Lung (tissue), 11 donors: ENCODE measurements at regions not wholly inside any gene's neighbourhood (a gene's known extent, or its start where the extent isn't known, plus 50 kb on each side); places are given as distances from the start of the nearest gene placed in this dataset.
A peak's percentile ranks its signal among the peaks of the same experiment; 100 is the strongest.

Experiments used
- ATAC-seq: fragments of 200-7000 bp; cut with Tn5 transposase; one replicate; pipeline ENCODE4 v1.9.1; 2020; ENCODE audit warnings: moderate number of reproducible peaks; ENCODE audit not compliant: insufficient read depth, low FRiP score
- DNase-seq, 3 donors: peaks; one replicate each; pipeline ENCODE4 v3.0.0-alpha.2; 2013 to 2017
- H3K27ac ChIP-seq, 2 donors: one replicate each; pipeline ENCODE4 v1.5.1; 2013; ENCODE audit warnings: mild to moderate bottlenecking in 2 of 2, moderate library complexity in 2 of 2, control low read depth in 1 of 2, inconsistent platforms in 1 of 2, low read depth in 1 of 2, low read length in 1 of 2
- H3K27me3 ChIP-seq, 3 donors: one replicate each; pipeline ENCODE4 v1.5.1; 2013; ENCODE audit warnings: low read length in 2 of 3; ENCODE audit not compliant: control insufficient read depth in 3 of 3, insufficient read depth in 3 of 3
- H3K36me3 ChIP-seq, 4 donors: one replicate each; pipeline ENCODE4 v1.5.1; 2013; ENCODE audit warnings: low read length in 4 of 4, mild to moderate bottlenecking in 1 of 4, moderate library complexity in 1 of 4; ENCODE audit not compliant: control insufficient read depth in 4 of 4, insufficient read depth in 4 of 4
- H3K4me1 ChIP-seq, 5 donors: one replicate each; pipeline ENCODE4 v1.5.1; 2013; ENCODE audit warnings: low read length in 5 of 5, mild to moderate bottlenecking in 2 of 5, moderate library complexity in 1 of 5; ENCODE audit not compliant: control insufficient read depth in 5 of 5, insufficient read depth in 5 of 5
- H3K4me3 ChIP-seq: one replicate; pipeline ENCODE4 v1.5.1; 2013; ENCODE audit warnings: mild to moderate bottlenecking, control low read depth, moderate library complexity
- H3K9ac ChIP-seq, 2 donors: one replicate each; pipeline ENCODE4 v1.5.1; 2013; ENCODE audit warnings: low read length in 2 of 2, control low read depth in 1 of 2; ENCODE audit not compliant: insufficient read depth in 1 of 2
- H3K9me3 ChIP-seq, 4 donors: one replicate each; pipeline ENCODE4 v1.5.1; 2013; ENCODE audit warnings: low read length in 3 of 4, mild to moderate bottlenecking in 1 of 4, moderate library complexity in 1 of 4; ENCODE audit not compliant: control insufficient read depth in 4 of 4, insufficient read depth in 3 of 4
- WGBS, 2 donors: extraction: QIAGEN DNeasy Blood & Tissue Kit; methylation state at CpG; one replicate each; pipeline ENCODE4 v1.1.7; 2013; 5-methylcytosine and 5-hydroxymethylcytosine counted together
- TF ChIP-seq, protein P1 (sequence below): IDR thresholded peaks from 2 replicates; pipeline ENCODE4 v1.5.1; 2012; ENCODE audit warnings: mild to moderate bottlenecking; ENCODE audit errors: control extremely low read depth, extremely low read depth
- donor health status: control.
- donor health status: control.
- donor health status: Bipolar disorder and iron deficiency.
- donor health status: healthy.
- donor health status: DM: yes; HTN: yes; CAD: no.

DNA sequence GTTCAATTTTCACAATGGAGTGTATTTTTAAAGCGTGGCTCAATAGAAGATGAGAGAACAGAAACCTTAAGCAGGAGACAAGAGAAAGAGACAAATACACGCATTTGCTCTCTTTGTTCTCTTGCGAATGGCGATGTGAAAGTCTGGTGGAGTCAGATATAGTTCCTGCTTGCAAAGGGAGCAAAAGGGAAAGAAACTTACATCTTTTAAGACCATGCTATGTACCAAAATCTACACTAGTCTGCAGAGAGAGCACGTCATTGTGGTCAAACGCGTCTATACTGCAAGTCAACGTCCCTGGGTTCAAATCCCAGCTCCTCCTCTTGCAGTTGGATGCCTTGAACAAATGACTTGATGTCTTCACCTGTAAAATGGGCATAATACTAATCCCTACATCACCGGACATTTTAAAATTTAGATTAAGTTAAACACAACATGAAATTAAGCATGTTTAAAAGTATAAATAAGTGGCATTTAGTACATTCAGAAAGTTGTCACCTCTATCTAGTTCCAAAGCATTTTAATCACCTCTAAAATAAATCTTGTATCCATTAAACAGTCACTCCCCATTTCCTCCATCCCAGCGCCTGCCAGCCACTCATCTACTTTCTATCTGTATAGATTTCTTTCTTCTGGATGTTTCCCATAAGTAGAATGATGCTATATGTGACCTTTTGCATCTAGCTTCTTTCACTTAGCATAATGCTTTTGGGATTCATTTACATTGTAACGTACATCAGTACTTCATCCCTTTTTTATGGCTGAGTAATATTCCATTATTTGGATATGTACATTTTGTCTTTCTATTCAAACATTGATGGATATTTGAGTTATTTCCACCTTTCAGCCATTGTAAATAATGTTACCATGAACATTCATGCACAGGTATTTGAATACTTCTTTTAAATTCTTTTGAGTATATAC lies 406.9 kb downstream of the TMEM114 start:
- Histone ChIP-seq H3K4me3 (no peak overlapping the region), H3K9me3 (no peaks in the 10 kb centered on the region), H3K27me3 (no peaks in the 10 kb centered on the region), H3K4me1 (no peaks in the 10 kb centered on the region), H3K9ac (no peak overlapping the region), H3K36me3 (no peaks in the 10 kb centered on the region), H3K27ac (no peak overlapping the region)
- WGBS, 2 donors, result 66 to 67% methylated on average over 11 of the region's 11 CpGs
- ATAC-seq (no peak), DNase-seq (no peak)
- TF ChIP-seq, protein P1, sequence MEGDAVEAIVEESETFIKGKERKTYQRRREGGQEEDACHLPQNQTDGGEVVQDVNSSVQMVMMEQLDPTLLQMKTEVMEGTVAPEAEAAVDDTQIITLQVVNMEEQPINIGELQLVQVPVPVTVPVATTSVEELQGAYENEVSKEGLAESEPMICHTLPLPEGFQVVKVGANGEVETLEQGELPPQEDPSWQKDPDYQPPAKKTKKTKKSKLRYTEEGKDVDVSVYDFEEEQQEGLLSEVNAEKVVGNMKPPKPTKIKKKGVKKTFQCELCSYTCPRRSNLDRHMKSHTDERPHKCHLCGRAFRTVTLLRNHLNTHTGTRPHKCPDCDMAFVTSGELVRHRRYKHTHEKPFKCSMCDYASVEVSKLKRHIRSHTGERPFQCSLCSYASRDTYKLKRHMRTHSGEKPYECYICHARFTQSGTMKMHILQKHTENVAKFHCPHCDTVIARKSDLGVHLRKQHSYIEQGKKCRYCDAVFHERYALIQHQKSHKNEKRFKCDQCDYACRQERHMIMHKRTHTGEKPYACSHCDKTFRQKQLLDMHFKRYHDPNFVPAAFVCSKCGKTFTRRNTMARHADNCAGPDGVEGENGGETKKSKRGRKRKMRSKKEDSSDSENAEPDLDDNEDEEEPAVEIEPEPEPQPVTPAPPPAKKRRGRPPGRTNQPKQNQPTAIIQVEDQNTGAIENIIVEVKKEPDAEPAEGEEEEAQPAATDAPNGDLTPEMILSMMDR, result no peak

DNA sequence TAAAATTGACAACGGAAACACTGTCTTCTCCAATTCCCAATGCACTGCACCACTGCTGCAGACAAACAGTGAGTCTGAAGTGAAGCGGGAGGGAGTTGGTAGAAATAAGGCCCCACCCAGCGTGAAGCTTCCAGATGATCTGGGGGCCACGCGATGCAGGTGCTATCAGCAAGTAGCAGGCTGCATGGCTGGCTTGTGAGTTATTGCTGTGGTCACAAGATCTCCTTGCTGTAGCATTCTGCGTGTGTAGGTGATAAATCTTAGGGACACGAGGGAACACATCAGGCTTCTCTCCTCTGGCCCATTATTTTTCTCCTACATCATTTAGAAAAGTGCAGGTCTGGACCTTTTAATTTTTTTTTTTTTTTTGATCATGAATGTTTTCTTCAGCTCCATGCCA lies 407.6 kb downstream of the TMEM114 start:
- TF ChIP-seq, protein P1, result no peak
- Histone ChIP-seq H3K27ac (no peak overlapping the region), H3K4me3 (no peak overlapping the region), H3K9me3 (no peaks in the 10 kb centered on the region), H3K9ac (no peak overlapping the region), H3K4me1 (no peaks in the 10 kb centered on the region), H3K36me3 (no peaks in the 10 kb centered on the region), H3K27me3 (peaks cover 0 to 3% (median 0%) of the 10 kb centered on the region in 3 donors)
- no peak for ATAC-seq
- 29 to 51% methylated on average over 7 of the region's 7 CpGs for WGBS, 2 donors
- no peak for DNase-seq

DNA sequence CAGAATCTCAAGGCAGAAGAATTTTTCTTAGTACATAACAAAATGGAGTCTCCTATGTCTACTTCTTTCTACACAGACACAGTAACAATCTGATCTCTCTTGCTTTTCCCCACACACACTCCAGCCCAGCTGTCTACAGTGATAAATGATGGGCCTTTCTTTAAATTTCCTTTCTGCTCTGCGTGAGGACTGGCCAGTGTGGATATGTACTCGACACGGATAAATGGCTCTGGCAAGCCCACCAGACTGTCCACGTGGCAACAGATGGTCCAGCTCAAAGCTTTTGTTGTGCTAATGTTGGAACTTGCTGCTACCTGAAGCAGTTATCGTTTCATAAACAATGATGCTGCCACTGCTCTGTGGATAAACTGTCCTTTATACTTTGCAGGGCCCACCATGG lies 410.7 kb downstream of the TMEM114 start:
- no peaks in the 10 kb centered on the region for H3K36me3 ChIP-seq
- no peaks in the 10 kb centered on the region for H3K9me3 ChIP-seq
- WGBS, 2 donors, result 26 to 31% methylated on average over 5 of the region's 5 CpGs
- DNase-seq (peak in 2 of 3 donors; percentile 7 to 25), ATAC-seq (no peak)
- no peaks in the 10 kb centered on the region for H3K4me1 ChIP-seq
- H3K27ac ChIP-seq, result no peak overlapping the region
- TF ChIP-seq, protein P1, result no peak
- peaks cover 0 to 16% (median 0%) of the 10 kb centered on the region in 3 donors for H3K27me3 ChIP-seq
- no peak overlapping the region for H3K9ac ChIP-seq
- no peak overlapping the region for H3K4me3 ChIP-seq

DNA sequence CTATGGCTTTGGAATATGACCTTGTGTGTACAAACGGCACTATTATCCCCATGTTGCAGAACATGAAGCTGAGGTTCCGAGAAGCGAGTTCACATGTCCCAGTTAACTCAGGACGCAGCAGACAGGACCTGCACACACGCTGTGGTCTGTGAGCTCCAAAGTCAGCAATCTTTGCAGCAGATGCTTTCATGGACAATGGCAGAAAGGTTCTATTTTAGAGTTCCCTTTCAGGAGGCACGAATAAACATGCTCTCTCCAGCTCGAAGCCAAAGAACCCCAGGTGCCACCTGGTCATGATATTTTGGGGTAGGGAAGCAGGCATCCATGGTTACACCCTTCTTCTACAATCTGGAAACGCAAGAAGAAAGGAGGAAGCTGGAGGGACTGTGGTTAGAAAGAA lies 412.0 kb downstream of the TMEM114 start:
- Histone ChIP-seq H3K27me3 (peaks cover 0 to 17% (median 0%) of the 10 kb centered on the region in 3 donors), H3K4me3 (no peak overlapping the region), H3K36me3 (no peaks in the 10 kb centered on the region), H3K9ac (no peak overlapping the region), H3K27ac (no peak overlapping the region), H3K9me3 (no peaks in the 10 kb centered on the region), H3K4me1 (no peaks in the 10 kb centered on the region)
- 79 to 82% methylated on average over 8 of the region's 8 CpGs for WGBS, 2 donors
- DNase-seq (no peak), ATAC-seq (no peak)
- TF ChIP-seq, protein P1, result no peak
